ENCODE measurements at regions not wholly inside any gene's neighbourhood (a gene's known extent, or its start where the extent isn't known, plus 50 kb on each side); places are given as distances from the start of the nearest gene placed in this dataset.

GRCh38 chr5:61758711-61759110 lies 426.7 kb downstream of the ZSWIM6 start:
- Mint-ChIP-seq H3K9me3 (ENCODE audit: low read depth) (no peaks in the 10 kb centered on the region), H3K4me3 (no peak overlapping the region), H3K27me3 (no peaks in the 10 kb centered on the region), H3K36me3 (no peaks in the 10 kb centered on the region), H3K4me1 (no peaks in the 10 kb centered on the region), H3K27ac (no peak overlapping the region)
- ATAC-seq: no peak
- CTCF ChIA-PET: no interaction called here
- no peak for DNase-seq

GRCh38 chr5:61765471-61765870 lies 433.4 kb downstream of the ZSWIM6 start:
- no peak overlapping the region for H3K27ac Mint-ChIP-seq
- CTCF ChIA-PET: no interaction called here
- no peaks in the 10 kb centered on the region for H3K9me3 Mint-ChIP-seq (ENCODE audit: low read depth)

GRCh38 chr5:61766141-61766540 lies 434.1 kb downstream of the ZSWIM6 start:
- no peak overlapping the region for H3K27ac Mint-ChIP-seq
- no peaks in the 10 kb centered on the region for H3K36me3 Mint-ChIP-seq
- CTCF ChIA-PET: no interaction called here

More at GRCh38 chr5:61765471-61765870, 433.4 kb downstream of the ZSWIM6 start:
- ATAC-seq (no peak), DNase-seq (no peak)
- no peak overlapping the region for H3K4me3 Mint-ChIP-seq
- no peaks in the 10 kb centered on the region for H3K4me1 Mint-ChIP-seq
- H3K36me3 Mint-ChIP-seq: no peaks in the 10 kb centered on the region
- peaks cover 4% of the 10 kb centered on the region for H3K27me3 Mint-ChIP-seq

GRCh38 chr5:61767231-61768080 lies 435.4 kb downstream of the ZSWIM6 start:
- CTCF ChIA-PET: no interaction called here
- Mint-ChIP-seq H3K9me3 (ENCODE audit: low read depth) (no peaks in the 10 kb centered on the region), H3K4me1 (no peaks in the 10 kb centered on the region), H3K27ac (no peak overlapping the region), H3K4me3 (no peak overlapping the region), H3K27me3 (peaks cover 6% of the 10 kb centered on the region), H3K36me3 (no peaks in the 10 kb centered on the region)
- DNase-seq (no peak), ATAC-seq (no peak)

More at GRCh38 chr5:61766141-61766540, 434.1 kb downstream of the ZSWIM6 start:
- Mint-ChIP-seq H3K4me3 (no peak overlapping the region), H3K9me3 (ENCODE audit: low read depth) (no peaks in the 10 kb centered on the region), H3K4me1 (no peaks in the 10 kb centered on the region), H3K27me3 (peaks cover 4% of the 10 kb centered on the region)
- ATAC-seq (no peak), DNase-seq (no peak)

GRCh38 chr5:61768692-61769281 lies 436.7 kb downstream of the ZSWIM6 start:
- no peak for DNase-seq
- CTCF ChIA-PET: no interaction called here
- H3K4me1 Mint-ChIP-seq: no peaks in the 10 kb centered on the region

GRCh38 chr5:61771062-61771461 lies 439.0 kb downstream of the ZSWIM6 start:
- peaks cover 9% of the 10 kb centered on the region for H3K27me3 Mint-ChIP-seq
- CTCF ChIA-PET: no interaction called here
- H3K27ac Mint-ChIP-seq: no peak overlapping the region
- H3K9me3 Mint-ChIP-seq (ENCODE audit: low read depth): no peaks in the 10 kb centered on the region
- H3K4me3 Mint-ChIP-seq: no peak overlapping the region
- H3K36me3 Mint-ChIP-seq: no peaks in the 10 kb centered on the region
- H3K4me1 Mint-ChIP-seq: no peaks in the 10 kb centered on the region
- no peak for ATAC-seq
- no peak for DNase-seq

More at GRCh38 chr5:61768692-61769281, 436.7 kb downstream of the ZSWIM6 start:
- Mint-ChIP-seq H3K36me3 (no peaks in the 10 kb centered on the region), H3K27me3 (peaks cover 6% of the 10 kb centered on the region), H3K27ac (no peak overlapping the region), H3K9me3 (ENCODE audit: low read depth) (no peaks in the 10 kb centered on the region), H3K4me3 (no peak overlapping the region)
- no peak for ATAC-seq

- H3K4me1 Mint-ChIP-seq: no peaks in the 10 kb centered on the region
- no peak overlapping the region for H3K27ac Mint-ChIP-seq
- no peak overlapping the region for H3K4me3 Mint-ChIP-seq
- peaks cover 9% of the 10 kb centered on the region for H3K27me3 Mint-ChIP-seq
- CTCF ChIA-PET: no interaction called here
- H3K36me3 Mint-ChIP-seq: no peaks in the 10 kb centered on the region
- ATAC-seq (no peak), DNase-seq (no peak)
- no peaks in the 10 kb centered on the region for H3K9me3 Mint-ChIP-seq (ENCODE audit: low read depth)
Measured at GRCh38 chr5:61771808-61772207, 439.8 kb downstream of the ZSWIM6 start.

GRCh38 chr5:61775901-61776300 lies 443.8 kb downstream of the ZSWIM6 start:
- ATAC-seq: no peak
- CTCF ChIA-PET: no interaction called here
- H3K4me3 Mint-ChIP-seq: no peak overlapping the region
- no peak overlapping the region for H3K27ac Mint-ChIP-seq
- H3K9me3 Mint-ChIP-seq (ENCODE audit: low read depth): no peaks in the 10 kb centered on the region
- H3K4me1 Mint-ChIP-seq: no peaks in the 10 kb centered on the region
- no peak for DNase-seq
- H3K27me3 Mint-ChIP-seq: peaks cover 16% of the 10 kb centered on the region
- no peaks in the 10 kb centered on the region for H3K36me3 Mint-ChIP-seq

- no peak for ATAC-seq
- Mint-ChIP-seq H3K4me3 (no peak overlapping the region), H3K9me3 (ENCODE audit: low read depth) (no peaks in the 10 kb centered on the region), H3K36me3 (no peaks in the 10 kb centered on the region), H3K27me3 (peaks cover 14% of the 10 kb centered on the region), H3K4me1 (no peaks in the 10 kb centered on the region), H3K27ac (no peak overlapping the region)
- CTCF ChIA-PET: no interaction called here
- no peak for DNase-seq
Measured at GRCh38 chr5:61777292-61777691, 445.2 kb downstream of the ZSWIM6 start.

GRCh38 chr5:61779743-61780142 lies 447.7 kb downstream of the ZSWIM6 start:
- Mint-ChIP-seq H3K36me3 (no peaks in the 10 kb centered on the region), H3K4me3 (no peak overlapping the region), H3K27me3 (peaks cover 14% of the 10 kb centered on the region), H3K4me1 (no peaks in the 10 kb centered on the region), H3K9me3 (ENCODE audit: low read depth) (no peaks in the 10 kb centered on the region), H3K27ac (no peak overlapping the region)
- DNase-seq: no peak
- CTCF ChIA-PET: no interaction called here
- no peak for ATAC-seq

- H3K27ac Mint-ChIP-seq: no peak overlapping the region
- no peak overlapping the region for H3K4me3 Mint-ChIP-seq
- ATAC-seq (no peak), DNase-seq (no peak)
- H3K4me1 Mint-ChIP-seq: no peaks in the 10 kb centered on the region
- no peaks in the 10 kb centered on the region for H3K36me3 Mint-ChIP-seq
- H3K9me3 Mint-ChIP-seq (ENCODE audit: low read depth): no peaks in the 10 kb centered on the region
- peaks cover 7% of the 10 kb centered on the region for H3K27me3 Mint-ChIP-seq
- CTCF ChIA-PET: no interaction called here
Measured at GRCh38 chr5:61783481-61783880, 451.4 kb downstream of the ZSWIM6 start.

GRCh38 chr5:61784341-61784740 lies 452.3 kb downstream of the ZSWIM6 start:
- Mint-ChIP-seq H3K27me3 (no peaks in the 10 kb centered on the region), H3K4me3 (no peak overlapping the region), H3K9me3 (ENCODE audit: low read depth) (no peaks in the 10 kb centered on the region), H3K4me1 (no peaks in the 10 kb centered on the region), H3K27ac (no peak overlapping the region), H3K36me3 (no peaks in the 10 kb centered on the region)
- DNase-seq: no peak
- CTCF ChIA-PET: no interaction called here
- no peak for ATAC-seq

- Mint-ChIP-seq H3K27me3 (no peaks in the 10 kb centered on the region), H3K4me3 (no peak overlapping the region), H3K36me3 (no peaks in the 10 kb centered on the region), H3K4me1 (no peaks in the 10 kb centered on the region), H3K9me3 (ENCODE audit: low read depth) (no peaks in the 10 kb centered on the region), H3K27ac (no peak overlapping the region)
- DNase-seq: no peak
- ATAC-seq: no peak
- CTCF ChIA-PET: no interaction called here
Measured at GRCh38 chr5:61788548-61788947, 456.5 kb downstream of the ZSWIM6 start.

GRCh38 chr5:61790007-61790406 lies 457.9 kb downstream of the ZSWIM6 start:
- Mint-ChIP-seq H3K4me3 (no peak overlapping the region), H3K4me1 (no peaks in the 10 kb centered on the region), H3K27me3 (no peaks in the 10 kb centered on the region), H3K9me3 (ENCODE audit: low read depth) (no peaks in the 10 kb centered on the region), H3K36me3 (no peaks in the 10 kb centered on the region), H3K27ac (no peak overlapping the region)
- ATAC-seq (no peak), DNase-seq (no peak)
- CTCF ChIA-PET: no interaction called here

All from activated CD8-positive, alpha-beta memory T cell treated with anti-CD3 and anti-CD28 coated beads, Interleukin-2, amount 10 ng/mL, durations not matched to agents 7 days and 5 days (primary cell).